Stomach (tissue), 8 donors: ENCODE measurements at regions not wholly inside any gene's neighbourhood (a gene's known extent, or its start where the extent isn't known, plus 50 kb on each side); places are given as distances from the start of the nearest gene placed in this dataset.
A peak's percentile ranks its signal among the peaks of the same experiment; 100 is the strongest.

ENCODE experiments used
- DNase-seq, 2 donors: peaks; one replicate each; pipeline versions ENCODE4 v3.0.0 to v3.0.0-alpha.2; 2013 to 2019
- H3K27ac ChIP-seq, 5 donors: fragments of 200-600 bp in 4 of 5; sonication (generic) in 4 of 5; one replicate each; pipeline ENCODE4 v1.5.1; 2013 to 2019; ENCODE audit warnings: mild to moderate bottlenecking in 1 of 5, moderate library complexity in 1 of 5
- H3K27me3 ChIP-seq, 3 donors: fragments of 200-600 bp; sonication (generic); one replicate each; pipeline ENCODE4 v1.5.1; 2017 to 2019; ENCODE audit warnings: mixed run types in 1 of 3
- H3K36me3 ChIP-seq, 4 donors: fragments of 200-600 bp; sonication (generic); 1 replicate in 3 of 4; 2 replicates in 1 of 4; pipeline ENCODE4 v1.5.1; 2016 to 2019
- H3K4me1 ChIP-seq, 4 donors: fragments of 200-600 bp; sonication (generic); one replicate each; pipeline ENCODE4 v1.5.1; 2016 to 2019
- H3K4me3 ChIP-seq, 4 donors: fragments of 200-600 bp; sonication (generic) in 3 of 4; one replicate each; pipeline ENCODE4 v1.5.1; 2016 to 2019; ENCODE audit warnings: mild to moderate bottlenecking in 1 of 4
- H3K9me3 ChIP-seq, 4 donors: fragments of 200-600 bp; sonication (generic); one replicate each; pipeline ENCODE4 v1.5.1; 2016 to 2019
- EP300 ChIP-seq: sonication (generic); formaldehyde crosslinking; IDR thresholded peaks from one replicate; pipeline ENCODE4 v1.6.1; 2017; ENCODE audit warnings: antibody characterized with exemption
- POLR2A ChIP-seq, 4 donors: fragments of 450-650 bp; IDR thresholded peaks; one replicate each; pipeline ENCODE4 v1.6.1; 2016; ENCODE audit warnings: antibody characterized with exemption in 4 of 4, control low read depth in 2 of 4, mild to moderate bottlenecking in 1 of 4, moderate library complexity in 1 of 4
- POLR2AphosphoS5 ChIP-seq, 3 donors: sonication (generic); formaldehyde crosslinking; IDR thresholded peaks; one replicate each; pipeline ENCODE4 v1.6.1; 2016; ENCODE audit warnings: antibody characterized with exemption in 3 of 3
- WGBS, 5 donors: extraction: QIAGEN DNeasy Blood & Tissue Kit in 3 of 5; methylation state at CpG; one replicate each; pipeline versions ENCODE4 v1.1.5 to v1.1.7; 2013 to 2018; 5-methylcytosine and 5-hydroxymethylcytosine counted together
- intact Hi-C: fragments of 100-400 bp; cut with DNase I; formaldehyde crosslinking; loops from one replicate; pipeline ENCODE4 v1.15.1; 2023; ENCODE audit warnings: low total_unique reads
- TF ChIP-seq, protein P1 (sequence below), 7 experiments: fragments of 450-650 bp in 4 of 7; fragments of 200-600 bp in 3 of 7; sonication (generic) in 3 of 7; IDR thresholded peaks; one replicate each; pipeline ENCODE4 v1.5.1; 2016 to 2019; ENCODE audit warnings: antibody characterized with exemption in 7 of 7, control low read depth in 2 of 7, mild to moderate bottlenecking in 1 of 7
- donor health status: healthy with polysubstance abuse.
- donor health status: Bipolar disorder and iron deficiency.
- donor health status: healthy.

DNA sequence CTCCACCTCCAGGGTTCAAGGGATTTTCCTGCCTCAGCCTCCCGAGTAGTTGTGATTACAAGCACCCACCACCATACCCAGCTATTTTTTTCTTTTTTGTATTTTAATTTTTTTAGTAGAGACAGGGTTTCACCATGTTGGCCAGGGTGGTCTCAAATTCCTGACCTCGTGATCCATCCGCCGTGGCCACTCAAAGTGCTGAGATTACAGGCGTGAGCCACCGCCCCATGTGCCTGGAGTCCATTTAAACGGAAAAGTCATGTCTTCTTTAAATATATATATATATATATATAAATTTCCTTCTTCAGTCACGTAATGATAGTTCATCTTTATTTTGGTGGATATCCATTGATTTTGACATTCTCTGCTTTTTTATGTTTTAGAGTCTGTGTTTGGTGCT is 264.0 kb upstream of the PITX2 start:
- Histone ChIP-seq H3K4me1 (no peaks in the 10 kb centered on the region), H3K9me3 (peaks cover 0 to 7% (median 7%) of the 10 kb centered on the region in 4 donors), H3K27ac (no peak overlapping the region), H3K4me3 (no peak overlapping the region), H3K36me3 (no peaks in the 10 kb centered on the region), H3K27me3 (no peaks in the 10 kb centered on the region)
- DNase-seq, result no peak
- TF ChIP-seq, protein P1, sequence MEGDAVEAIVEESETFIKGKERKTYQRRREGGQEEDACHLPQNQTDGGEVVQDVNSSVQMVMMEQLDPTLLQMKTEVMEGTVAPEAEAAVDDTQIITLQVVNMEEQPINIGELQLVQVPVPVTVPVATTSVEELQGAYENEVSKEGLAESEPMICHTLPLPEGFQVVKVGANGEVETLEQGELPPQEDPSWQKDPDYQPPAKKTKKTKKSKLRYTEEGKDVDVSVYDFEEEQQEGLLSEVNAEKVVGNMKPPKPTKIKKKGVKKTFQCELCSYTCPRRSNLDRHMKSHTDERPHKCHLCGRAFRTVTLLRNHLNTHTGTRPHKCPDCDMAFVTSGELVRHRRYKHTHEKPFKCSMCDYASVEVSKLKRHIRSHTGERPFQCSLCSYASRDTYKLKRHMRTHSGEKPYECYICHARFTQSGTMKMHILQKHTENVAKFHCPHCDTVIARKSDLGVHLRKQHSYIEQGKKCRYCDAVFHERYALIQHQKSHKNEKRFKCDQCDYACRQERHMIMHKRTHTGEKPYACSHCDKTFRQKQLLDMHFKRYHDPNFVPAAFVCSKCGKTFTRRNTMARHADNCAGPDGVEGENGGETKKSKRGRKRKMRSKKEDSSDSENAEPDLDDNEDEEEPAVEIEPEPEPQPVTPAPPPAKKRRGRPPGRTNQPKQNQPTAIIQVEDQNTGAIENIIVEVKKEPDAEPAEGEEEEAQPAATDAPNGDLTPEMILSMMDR (IDR thresholded peaks at IDR 0.05), result no peak
- TF ChIP-seq EP300 (no peak), POLR2A (IDR thresholded peaks at IDR 0.05) (no peak), POLR2AphosphoS5 (IDR thresholded peaks at IDR 0.05) (no peak)
- 82 to 92% (median 90%) methylated on average over 8 of the region's 8 CpGs for WGBS, 5 donors
- intact Hi-C loops, result no loop called here

DNA sequence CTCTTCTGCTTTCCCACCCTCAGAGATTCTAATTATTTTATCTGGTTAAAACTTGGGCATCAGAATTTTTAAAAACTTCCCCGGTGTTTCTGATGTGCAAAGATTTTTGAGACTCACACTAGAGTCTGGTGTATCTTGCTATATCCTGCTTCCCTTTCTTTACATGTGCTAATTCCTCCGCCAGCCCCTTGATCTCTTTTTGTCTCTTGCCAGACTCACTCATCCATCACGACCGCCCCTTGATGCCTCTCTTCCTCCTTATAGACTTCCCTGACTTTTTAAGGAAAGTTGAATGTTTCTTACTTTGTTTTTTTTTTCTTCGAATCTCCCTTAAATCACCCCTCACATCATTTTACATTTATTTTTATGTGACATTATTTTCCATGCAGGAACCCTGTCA is 274.9 kb upstream of the PITX2 start:
- TF ChIP-seq POLR2AphosphoS5 (IDR thresholded peaks at IDR 0.05) (no peak), POLR2A (IDR thresholded peaks at IDR 0.05) (no peak), EP300 (no peak)
- TF ChIP-seq, protein P1 (IDR thresholded peaks at IDR 0.05), result no peak
- Histone ChIP-seq H3K36me3 (no peaks in the 10 kb centered on the region), H3K4me1 (peaks cover 0 to 9% (median 3%) of the 10 kb centered on the region in 4 donors), H3K27ac (no peak overlapping the region), H3K4me3 (no peak overlapping the region), H3K27me3 (no peaks in the 10 kb centered on the region), H3K9me3 (no peaks in the 10 kb centered on the region)
- DNase-seq, result no peak
- intact Hi-C loops, result no loop called here
- WGBS, 5 donors, result 43 to 63% (median 59%) methylated on average over 5 of the region's 5 CpGs

DNA sequence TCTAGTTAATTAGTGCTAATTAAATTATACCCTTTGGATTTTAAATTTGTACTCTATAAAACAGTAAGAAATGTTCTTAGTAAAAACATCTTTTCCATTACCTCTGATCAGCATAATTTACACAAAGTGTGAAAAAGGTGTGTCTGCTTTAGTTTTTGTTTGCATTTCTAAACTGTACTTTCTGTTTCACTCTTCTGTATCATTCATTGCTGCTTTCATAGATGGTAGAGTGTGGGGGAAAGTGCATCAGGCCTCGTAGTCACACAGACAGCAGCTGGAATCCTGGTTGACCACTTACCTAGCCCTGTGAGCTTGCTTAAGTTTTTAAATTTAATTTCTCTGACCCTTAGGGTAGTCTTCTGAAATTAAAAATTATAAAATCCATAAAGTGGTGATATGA is 275.4 kb upstream of the PITX2 start:
- Histone ChIP-seq H3K27ac (no peak overlapping the region), H3K27me3 (no peaks in the 10 kb centered on the region), H3K9me3 (no peaks in the 10 kb centered on the region), H3K4me1 (peaks cover 0 to 9% (median 3%) of the 10 kb centered on the region in 4 donors), H3K4me3 (no peak overlapping the region), H3K36me3 (no peaks in the 10 kb centered on the region)
- peak in 1 of 2 donors; percentile 33 for DNase-seq
- WGBS, 5 donors, result 26 to 50% (median 33%) methylated on average over 1 of the region's 1 CpG
- TF ChIP-seq, protein P1 (IDR thresholded peaks at IDR 0.05), result no peak
- no peak for TF ChIP-seq POLR2A (IDR thresholded peaks at IDR 0.05)
- intact Hi-C loops, result no loop called here

DNA sequence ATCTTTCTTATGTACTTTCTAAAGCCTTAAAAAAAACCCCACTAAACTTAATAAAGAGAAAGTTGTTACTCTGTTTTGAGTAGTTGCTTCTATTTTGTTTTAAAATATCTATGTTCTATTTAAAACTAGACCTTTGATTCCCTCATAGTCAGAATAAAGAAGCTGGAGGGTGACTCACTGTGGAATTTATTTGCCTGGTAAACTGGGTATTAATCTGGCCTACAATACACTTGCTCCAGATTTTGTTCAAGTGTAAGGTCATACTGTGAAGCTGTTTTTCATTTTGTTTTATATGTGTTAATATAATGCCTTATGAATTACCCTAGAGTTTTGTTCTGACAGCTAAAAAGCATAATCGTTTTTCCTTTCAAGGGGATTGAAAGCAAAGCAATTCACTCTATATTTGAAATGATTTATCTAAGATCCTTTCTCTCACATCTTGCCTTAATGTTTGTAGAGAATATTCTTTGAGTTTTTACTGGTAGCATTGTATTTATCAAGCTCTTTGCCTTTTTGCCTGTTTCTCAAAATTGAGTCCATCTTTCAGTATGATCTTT is 277.4 kb upstream of the PITX2 start:
- intact Hi-C loops, result no loop called here
- H3K36me3 ChIP-seq, result no peaks in the 10 kb centered on the region
- DNase-seq, result peak in 1 of 2 donors; percentile 8
- H3K27me3 ChIP-seq, result no peaks in the 10 kb centered on the region
- H3K27ac ChIP-seq, result no peak overlapping the region
- H3K4me3 ChIP-seq, result no peak overlapping the region
- no peak for TF ChIP-seq POLR2A (IDR thresholded peaks at IDR 0.05)
- no peak for TF ChIP-seq EP300
- TF ChIP-seq, protein P1 (IDR thresholded peaks at IDR 0.05), result no peak
- no peak for TF ChIP-seq POLR2AphosphoS5 (IDR thresholded peaks at IDR 0.05)
- H3K4me1 ChIP-seq, result peaks cover 0 to 9% (median 3%) of the 10 kb centered on the region in 4 donors
- no peaks in the 10 kb centered on the region for H3K9me3 ChIP-seq
- 17 to 41% (median 29%) methylated on average over 1 of the region's 1 CpG for WGBS, 5 donors
